K562 (cell line): ENCODE measurements at regions not wholly inside any gene's neighbourhood (a gene's known extent, or its start where the extent isn't known, plus 50 kb on each side); places are given as distances from the start of the nearest gene placed in this dataset.
A peak's percentile ranks its signal among the peaks of the same experiment; 100 is the strongest.

ENCODE experiments used
- ATAC-seq: fragments of 200-7000 bp; cut with Tn5 transposase; 3 replicates; pipeline ENCODE4 v1.9.1; 2020; ENCODE audit warnings: moderate library complexity
- BruUV-seq: library from RNA; stranded (reverse); fragments of 400-500 nt; replicated peaks from 2 replicates; lab custom pipeline; 2021; lab: Mats Ljungman, UMichigan
- CTCF ChIA-PET: fragments of 300-600 bp; formaldehyde crosslinking; extraction: SDS; loops from one replicate; lab custom pipeline; 2021; ENCODE audit warnings: low intra/inter-chr PET ratio; lab: Yijun Ruan, JAX
- POLR2A ChIA-PET: fragments of 300-600, 350-650 bp; sonication (Branson Sonifier 250); formaldehyde crosslinking; extraction: SDS; loops from one replicate; lab custom pipeline; 2021; ENCODE audit warnings: antibody characterized with exemption, inconsistent platforms; lab: Yijun Ruan, JAX
- DNase-seq, 4 experiments: peaks; one replicate each; pipeline versions ENCODE4 v3.0.0 to v3.0.0-alpha.2; 2011 to 2018; ENCODE audit warnings: low spot score in 3 of 4, mixed read lengths in 3 of 4; ENCODE audit errors: extremely low read depth in 1 of 4
- FAIRE-seq: peaks from 2 replicates; lab custom pipeline; 2011; peaks lifted over from hg19 to GRCh38; lab: Jason Lieb, UNC
- H2AFZ ChIP-seq: 2 replicates; pipeline ENCODE4 v1.6.0; 2011; ENCODE audit warnings: low read depth, low read length, control low read depth, inconsistent platforms
- H3K27ac ChIP-seq: fragments of 200-600 bp; 3 replicates; pipeline ENCODE4 v1.8.0; 2011; ENCODE audit warnings: low read depth, mild to moderate bottlenecking, control low read depth, inconsistent platforms, low read length, moderate library complexity, mixed read lengths; ENCODE audit errors: extremely low read depth
- H3K27me3 ChIP-seq, 2 experiments: fragments of 300-600 bp in 1 of 2; 2 replicates in 1 of 2; 3 replicates in 1 of 2; pipeline versions ENCODE4 v1.6.0 to v1.8.0; 2011; ENCODE audit warnings: inconsistent platforms in 2 of 2, low read length in 2 of 2, mild to moderate bottlenecking in 1 of 2, mixed read lengths in 1 of 2, moderate library complexity in 1 of 2; ENCODE audit not compliant: control insufficient read depth in 2 of 2, insufficient read depth in 2 of 2
- H3K36me3 ChIP-seq: fragments of 300-600 bp; 3 replicates; pipeline ENCODE4 v1.8.0; 2011; ENCODE audit warnings: mild to moderate bottlenecking, low read length, inconsistent platforms; ENCODE audit not compliant: control insufficient read depth, insufficient read depth
- H3K4me1 ChIP-seq, 2 experiments: fragments of 200-600 bp in 1 of 2; replicated peaks in 1 of 2; 2 replicates in 1 of 2; 3 replicates in 1 of 2; pipeline versions ENCODE4 v1.5.1 to v1.8.0; 2011; ENCODE audit warnings: inconsistent platforms in 2 of 2, low read length in 2 of 2, mild to moderate bottlenecking in 1 of 2, mixed read lengths in 1 of 2, moderate library complexity in 1 of 2; ENCODE audit not compliant: control insufficient read depth in 2 of 2, insufficient read depth in 2 of 2
- H3K4me2 ChIP-seq: 2 replicates; pipeline ENCODE4 v1.6.1; 2011; ENCODE audit warnings: low read length, control low read depth, inconsistent platforms, mixed read lengths; ENCODE audit not compliant: insufficient read depth
- H3K4me3 ChIP-seq: fragments of 200-600 bp; sonication (generic), shearing (Covaris generic); 2 replicates; pipeline ENCODE4 v1.5.1; 2016; ENCODE audit warnings: control low read depth, inconsistent platforms
- H3K79me2 ChIP-seq: fragments of 200-600 bp; 3 replicates; pipeline ENCODE4 v1.8.0; 2011; ENCODE audit warnings: low read length, inconsistent platforms; ENCODE audit not compliant: control insufficient read depth, insufficient read depth
- H3K9ac ChIP-seq, 2 experiments: 2 replicates each; pipeline versions ENCODE4 v1.6.0 to v1.6.1; 2011; ENCODE audit warnings: low read depth in 2 of 2, low read length in 2 of 2, control low read depth in 1 of 2, inconsistent platforms in 1 of 2, mild to moderate bottlenecking in 1 of 2, mixed read lengths in 1 of 2; ENCODE audit not compliant: insufficient read depth in 1 of 2
- H3K9me1 ChIP-seq: one replicate; pipeline ENCODE4 v1.6.0; 2011; ENCODE audit warnings: inconsistent platforms, mild to moderate bottlenecking, low read length, moderate library complexity; ENCODE audit not compliant: control insufficient read depth, insufficient read depth
- H3K9me3 ChIP-seq: replicated peaks from 2 replicates; pipeline ENCODE4 v1.5.1; 2011; ENCODE audit warnings: low read depth, low read length, inconsistent platforms; ENCODE audit not compliant: control insufficient read depth, insufficient read depth
- H4K20me1 ChIP-seq: replicated peaks from 2 replicates; pipeline ENCODE4 v1.6.1; 2011; ENCODE audit warnings: low read length, inconsistent platforms, mixed read lengths; ENCODE audit not compliant: control insufficient read depth, insufficient read depth
- ATF1 ChIP-seq, 2 experiments: fragments of 450-650 bp in 1 of 2; IDR thresholded peaks; 2 replicates each; pipeline ENCODE4 v1.6.1; 2016; ENCODE audit warnings: missing compliant biosample characterization in 1 of 2, missing genetic modification characterization in 1 of 2
- ATF3 ChIP-seq, 2 experiments: fragments of 450-650 bp in 1 of 2; sonication (generic) in 1 of 2; formaldehyde crosslinking in 1 of 2; IDR thresholded peaks in 1 of 2; conservative IDR thresholded peaks in 1 of 2; 2 replicates each; pipeline versions ENCODE4 v1.6.1 to v1.8.1; 2016 to 2023; ENCODE audit warnings: mild to moderate bottlenecking in 2 of 2, moderate library complexity in 2 of 2, inconsistent platforms in 1 of 2, missing genetic modification reagents in 1 of 2
- CTCF ChIP-seq, 3 experiments: IDR thresholded peaks in 2 of 3; conservative IDR thresholded peaks in 1 of 3; 2 replicates each; pipeline ENCODE4 v1.5.1; 2011 to 2012; ENCODE audit warnings: low read length in 3 of 3, mild to moderate bottlenecking in 3 of 3, control low read depth in 2 of 3, improper control_type of control experiment in 1 of 3, inconsistent platforms in 1 of 3, low read depth in 1 of 3, mixed read lengths in 1 of 3, moderate library complexity in 1 of 3; ENCODE audit not compliant: insufficient read depth in 2 of 3
- GABPB2 ChIP-seq: fragments of 250-450 bp; sonication (Bioruptor Pico); conservative IDR thresholded peaks from 2 replicates; pipeline ENCODE4 v1.5.1; 2021; ENCODE audit warnings: mild to moderate bottlenecking
- LEF1 ChIP-seq: fragments of 450-650 bp; IDR thresholded peaks from 2 replicates; pipeline ENCODE4 v1.6.1; 2016; ENCODE audit warnings: mild to moderate bottlenecking
- NKRF ChIP-seq: fragments of 450-650 bp; IDR thresholded peaks from 2 replicates; pipeline ENCODE4 v1.6.1; 2016; ENCODE audit warnings: borderline replicate concordance
- RBBP5 ChIP-seq: fragments of 200-600 bp; sonication (generic); IDR thresholded peaks from 2 replicates; pipeline ENCODE4 v1.6.1; 2012; ENCODE audit warnings: borderline replicate concordance, mild to moderate bottlenecking, low read length, control low read depth, inconsistent platforms; ENCODE audit not compliant: insufficient read depth, poor library complexity, severe bottlenecking
- SRSF9 ChIP-seq: fragments of 200-400 bp; formaldehyde crosslinking; IDR thresholded peaks from 2 replicates; pipeline ENCODE4 v1.6.1; 2017; ENCODE audit warnings: low read depth, low read length, borderline replicate concordance
- TEAD4 ChIP-seq, 2 experiments: sonication (generic) in 1 of 2; formaldehyde crosslinking in 1 of 2; IDR thresholded peaks; 2 replicates each; pipeline versions ENCODE4 v1.6.1 to v1.8.0; 2012 to 2022; ENCODE audit warnings: borderline replicate concordance in 1 of 2, inconsistent platforms in 1 of 2, low read length in 1 of 2, mild to moderate bottlenecking in 1 of 2, missing genetic modification reagents in 1 of 2
- ZKSCAN8 ChIP-seq: fragments of 200-800 bp; sonication (Bioruptor generic); IDR thresholded peaks from 2 replicates; pipeline ENCODE4 v1.6.1; 2016; ENCODE audit warnings: missing genetic modification characterization, missing compliant biosample characterization
- ZNF785 ChIP-seq: fragments of 250-450 bp; sonication (Bioruptor Pico); IDR thresholded peaks from 2 replicates; pipeline ENCODE4 v1.4.0; 2020; ENCODE audit warnings: mild to moderate bottlenecking
- WGBS: fragments of 100-300 bp; shearing (Covaris generic); methylation state at CpG from one replicate; pipeline ENCODE4 v1.1.6; 2016; ENCODE audit warnings: low coverage, mixed read lengths; ENCODE audit not compliant: insufficient coverage; ENCODE audit errors: missing lambda C conversion rate; 5-methylcytosine and 5-hydroxymethylcytosine counted together
- in situ Hi-C: fragments of 300-500 bp; cut with MboI; formaldehyde crosslinking; loops from 4 replicates; pipeline ENCODE4 v1.15.0; 2018; ENCODE audit warnings: inconsistent platforms, mixed read lengths
- intact Hi-C: fragments of 100-400 bp; cut with micrococcal nuclease; formaldehyde crosslinking; loops from 2 replicates; pipeline ENCODE4 v1.14.2; 2022
- TF ChIP-seq, protein P1 (sequence below): fragments of 250-450 bp; sonication (Bioruptor Pico); IDR thresholded peaks from 2 replicates; pipeline ENCODE4 v1.8.0; 2022; ENCODE audit warnings: inconsistent platforms
- TF ChIP-seq, protein P2 (sequence below): sonication (generic); formaldehyde crosslinking; IDR thresholded peaks from 2 replicates; pipeline ENCODE4 v1.9.0; 2022; ENCODE audit warnings: mild to moderate bottlenecking, missing genetic modification reagents

GRCh38 chr7:50202052-50202555 is 102.4 kb upstream of the IKZF1 start:
- H3K9me3 ChIP-seq = no peaks in the 10 kb centered on the region
- H3K36me3 ChIP-seq = no peaks in the 10 kb centered on the region
- peak overlapping the region in 1 of 2 experiments; percentile 43; a peak in 1 of 4 replicates for H3K9ac ChIP-seq
- no peak overlapping the region for H3K4me2 ChIP-seq
- no TSS peak for BruUV-seq
- POLR2A ChIA-PET = no interaction called here
- DNase-seq (peak in 2 of 4 experiments; percentile 35 to 48), ATAC-seq (peak; percentile 37), FAIRE-seq (peak; percentile 54)
- H3K27ac ChIP-seq = no peak overlapping the region
- CTCF ChIA-PET = interaction anchor here (0.6 kb wide), 1 partner anchor 8 kb away, joined by 3 read pairs; no protein-coding TSS in a partner anchor
- H3K4me3 ChIP-seq = no peak overlapping the region
- 0% methylated on average over 1 of the region's 1 CpG for WGBS
- in situ Hi-C loops (loop anchor here (5.0 kb wide), 1 partner anchor 160 kb away; no protein-coding TSS in a partner anchor), intact Hi-C loops (loop anchor here (2.0 kb wide), 1 partner anchor 59 kb away; no protein-coding TSS in a partner anchor)
- H3K79me2 ChIP-seq = no peaks in the 10 kb centered on the region
- no peak overlapping the region for H2AFZ ChIP-seq
- no peaks in the 10 kb centered on the region for H3K9me1 ChIP-seq
- H3K27me3 ChIP-seq = no peaks in the 10 kb centered on the region
- H3K4me1 ChIP-seq = peaks cover 6 to 7% of the 10 kb centered on the region in 2 experiments
- H4K20me1 ChIP-seq = no peaks in the 10 kb centered on the region
- no peak for TF ChIP-seq GABPB2 (CRISPR knock-in tag)
- peak; percentile 68 for TF ChIP-seq ATF3 (IDR thresholded peaks at IDR 0.05)
- TF ChIP-seq ATF3 (CRISPR knock-in tag; conservative IDR thresholded peaks at IDR 0.05) = no peak
- TF ChIP-seq, protein P1, sequence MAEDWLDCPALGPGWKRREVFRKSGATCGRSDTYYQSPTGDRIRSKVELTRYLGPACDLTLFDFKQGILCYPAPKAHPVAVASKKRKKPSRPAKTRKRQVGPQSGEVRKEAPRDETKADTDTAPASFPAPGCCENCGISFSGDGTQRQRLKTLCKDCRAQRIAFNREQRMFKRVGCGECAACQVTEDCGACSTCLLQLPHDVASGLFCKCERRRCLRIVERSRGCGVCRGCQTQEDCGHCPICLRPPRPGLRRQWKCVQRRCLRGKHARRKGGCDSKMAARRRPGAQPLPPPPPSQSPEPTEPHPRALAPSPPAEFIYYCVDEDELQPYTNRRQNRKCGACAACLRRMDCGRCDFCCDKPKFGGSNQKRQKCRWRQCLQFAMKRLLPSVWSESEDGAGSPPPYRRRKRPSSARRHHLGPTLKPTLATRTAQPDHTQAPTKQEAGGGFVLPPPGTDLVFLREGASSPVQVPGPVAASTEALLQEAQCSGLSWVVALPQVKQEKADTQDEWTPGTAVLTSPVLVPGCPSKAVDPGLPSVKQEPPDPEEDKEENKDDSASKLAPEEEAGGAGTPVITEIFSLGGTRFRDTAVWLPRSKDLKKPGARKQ (CRISPR knock-in tag) = no peak
- TF ChIP-seq, protein P2, sequence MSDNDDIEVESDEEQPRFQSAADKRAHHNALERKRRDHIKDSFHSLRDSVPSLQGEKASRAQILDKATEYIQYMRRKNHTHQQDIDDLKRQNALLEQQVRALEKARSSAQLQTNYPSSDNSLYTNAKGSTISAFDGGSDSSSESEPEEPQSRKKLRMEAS (CRISPR knock-in tag) = no peak
- no peak for TF ChIP-seq RBBP5
- TF ChIP-seq NKRF = no peak
- 0 out of 2 replicates have a peak, but pooled peaks have one; percentile 6 for TF ChIP-seq TEAD4 (IDR thresholded peaks at IDR 0.05; ENCODE audit: low read length)
- no peak for TF ChIP-seq TEAD4 (CRISPR knock-in tag; IDR thresholded peaks at IDR 0.05; ENCODE audit: borderline replicate concordance)
- no peak for TF ChIP-seq ZKSCAN8 (CRISPR knock-in tag)
- no peak for TF ChIP-seq ZNF785
- TF ChIP-seq SRSF9 = no peak
- TF ChIP-seq ATF1 (CRISPR knock-in tag; IDR thresholded peaks at IDR 0.05) = no peak
- TF ChIP-seq ATF1 (tag; IDR thresholded peaks at IDR 0.05) = no peak
- TF ChIP-seq LEF1 = no peak
- TF ChIP-seq CTCF (IDR thresholded peaks at IDR 0.05 in 2 of 3, conservative IDR thresholded peaks at IDR 0.05 in 1 of 3; ENCODE audit: insufficient read depth in 2 of 3, low read depth in 1 of 3, low read length in 3 of 3) = no peak
